PC-9 (cell line): ENCODE measurements at regions not wholly inside any gene's neighbourhood (a gene's known extent, or its start where the extent isn't known, plus 50 kb on each side); places are given as distances from the start of the nearest gene placed in this dataset.

ENCODE experiments used
- BruUV-seq: library from RNA; stranded (reverse); fragments of 400-500 nt; replicated peaks from 2 replicates; lab custom pipeline; 2021; lab: Mats Ljungman, UMichigan
- CTCF ChIA-PET: fragments of 300-600 bp; sonication (Branson Sonifier 250); formaldehyde crosslinking; loops from one replicate; lab custom pipeline; 2022; ENCODE audit warnings: antibody characterized with exemption; lab: Charles Lee
- POLR2A ChIA-PET: fragments of 300-600 bp; sonication (Branson Sonifier 250); formaldehyde crosslinking; loops from one replicate; lab custom pipeline; 2022; ENCODE audit warnings: antibody characterized with exemption; ENCODE audit not compliant: unreplicated experiment; lab: Charles Lee
- DNase-seq, 2 experiments: peaks; one replicate each; pipeline versions ENCODE4 v3.0.0 to v3.0.0-alpha.2; 2015 to 2022; ENCODE audit warnings: mixed read lengths in 1 of 2
- H2AFZ ChIP-seq: fragments of 200-600 bp; sonication (generic); 2 replicates; pipeline ENCODE4 v1.8.1; 2017; ENCODE audit warnings: antibody characterized with exemption
- H3F3A ChIP-seq: fragments of 200-600 bp; sonication (generic); 2 replicates; pipeline ENCODE4 v1.8.1; 2017; ENCODE audit warnings: antibody characterized with exemption, mild to moderate bottlenecking, low read depth; ENCODE audit not compliant: insufficient read depth
- H3K27ac ChIP-seq: fragments of 200-600 bp; sonication (generic); 2 replicates; pipeline ENCODE4 v1.6.1; 2016; ENCODE audit warnings: mixed run types
- H3K27me3 ChIP-seq: fragments of 200-600 bp; sonication (generic); 2 replicates; pipeline ENCODE4 v1.6.1; 2016; ENCODE audit warnings: low read depth, mixed run types; ENCODE audit not compliant: insufficient read depth
- H3K36me3 ChIP-seq: fragments of 200-600 bp; sonication (generic); 2 replicates; pipeline ENCODE4 v1.6.1; 2016; ENCODE audit warnings: low read depth, mixed run types
- H3K4me1 ChIP-seq: fragments of 200-600 bp; sonication (generic); replicated peaks from 2 replicates; pipeline ENCODE4 v1.6.1; 2016; ENCODE audit warnings: mixed run types; ENCODE audit not compliant: insufficient read depth
- H3K4me2 ChIP-seq: fragments of 200-600 bp; sonication (generic); 2 replicates; pipeline ENCODE4 v1.6.1; 2017; ENCODE audit warnings: mixed run types
- H3K4me3 ChIP-seq: fragments of 200-600 bp; sonication (generic); 2 replicates; pipeline ENCODE4 v1.6.1; 2016; ENCODE audit warnings: mixed run types
- H3K79me2 ChIP-seq: fragments of 200-600 bp; sonication (generic); 2 replicates; pipeline ENCODE4 v1.6.1; 2017; ENCODE audit warnings: low read depth, mixed run types
- H3K9me2 ChIP-seq: fragments of 200-600 bp; sonication (generic); 2 replicates; pipeline ENCODE4 v1.8.1; 2017; ENCODE audit warnings: mild to moderate bottlenecking; ENCODE audit not compliant: insufficient read depth
- H3K9me3 ChIP-seq: fragments of 200-600 bp; sonication (generic); 2 replicates; pipeline ENCODE4 v1.8.1; 2016; ENCODE audit warnings: low read depth; ENCODE audit not compliant: insufficient read depth
- H4K20me1 ChIP-seq: fragments of 200-600 bp; sonication (generic); 2 replicates; pipeline ENCODE4 v1.8.1; 2017; ENCODE audit not compliant: insufficient read depth
- CTCF ChIP-seq: fragments of 200-600 bp; sonication (generic); conservative IDR thresholded peaks from 2 replicates; pipeline ENCODE4 v1.6.1; 2017; ENCODE audit warnings: mixed run types, antibody characterized with exemption, mild to moderate bottlenecking, moderate library complexity
- EZH2 ChIP-seq: fragments of 200-600 bp; sonication (generic); IDR thresholded peaks from 2 replicates; pipeline ENCODE4 v1.8.0; 2017; ENCODE audit warnings: antibody characterized with exemption, low read depth
- intact Hi-C: fragments of 100-400 bp; cut with micrococcal nuclease; formaldehyde crosslinking; loops from one replicate; pipeline ENCODE4 v1.10.0; 2022; ENCODE audit not compliant: unreplicated experiment

DNA sequence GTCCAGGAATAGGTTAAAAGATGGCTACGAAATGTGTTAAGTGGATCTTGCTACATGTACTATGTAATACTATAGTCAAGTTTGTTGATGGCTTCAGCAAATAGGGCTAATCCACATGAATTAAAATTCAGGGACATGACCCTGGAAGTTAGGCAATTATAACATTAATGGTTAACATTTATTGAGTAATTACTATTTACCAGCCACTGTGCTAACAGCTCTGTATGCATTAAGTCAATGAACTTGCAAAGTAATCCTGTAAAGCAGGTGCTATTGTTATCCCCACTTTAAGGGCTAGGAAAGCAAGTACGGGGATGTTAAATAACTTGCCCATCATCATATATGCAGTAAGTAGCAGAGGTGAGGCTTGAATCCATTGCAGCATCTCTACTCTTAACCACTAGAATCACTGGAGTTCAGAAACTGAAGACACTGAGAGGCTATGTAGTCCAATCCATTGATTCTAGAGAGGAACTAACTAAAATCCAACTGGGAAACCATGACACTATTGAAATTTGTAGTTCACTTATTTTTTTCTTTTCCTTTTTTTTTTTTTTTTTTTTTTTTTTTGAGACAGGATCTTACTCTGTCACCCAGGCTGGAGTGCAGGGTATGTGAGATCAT, 77.5 kb upstream of the SPINK5 start:
- H3K9me3 ChIP-seq, result 0 out of 2 replicates have a peak, but pooled peaks cover 5% of the 10 kb centered on the region
- no peak for DNase-seq
- no peak overlapping the region for H3K4me3 ChIP-seq
- H2AFZ ChIP-seq, result no peak overlapping the region
- no peak overlapping the region for H3K4me2 ChIP-seq
- BruUV-seq, result no TSS peak
- peaks cover 12% of the 10 kb centered on the region for H3K27me3 ChIP-seq
- H4K20me1 ChIP-seq, result no peaks in the 10 kb centered on the region
- no peak overlapping the region for H3K27ac ChIP-seq
- intact Hi-C loops, result no loop called here
- H3K79me2 ChIP-seq, result no peaks in the 10 kb centered on the region
- no peaks in the 10 kb centered on the region for H3K9me2 ChIP-seq
- H3K36me3 ChIP-seq, result no peaks in the 10 kb centered on the region
- TF ChIP-seq EZH2, result no peak
- TF ChIP-seq CTCF, result no peak
- POLR2A ChIA-PET, result no interaction called here
- H3K4me1 ChIP-seq, result no peaks in the 10 kb centered on the region
- CTCF ChIA-PET, result no interaction called here
- no peaks in the 10 kb centered on the region for H3F3A ChIP-seq

DNA sequence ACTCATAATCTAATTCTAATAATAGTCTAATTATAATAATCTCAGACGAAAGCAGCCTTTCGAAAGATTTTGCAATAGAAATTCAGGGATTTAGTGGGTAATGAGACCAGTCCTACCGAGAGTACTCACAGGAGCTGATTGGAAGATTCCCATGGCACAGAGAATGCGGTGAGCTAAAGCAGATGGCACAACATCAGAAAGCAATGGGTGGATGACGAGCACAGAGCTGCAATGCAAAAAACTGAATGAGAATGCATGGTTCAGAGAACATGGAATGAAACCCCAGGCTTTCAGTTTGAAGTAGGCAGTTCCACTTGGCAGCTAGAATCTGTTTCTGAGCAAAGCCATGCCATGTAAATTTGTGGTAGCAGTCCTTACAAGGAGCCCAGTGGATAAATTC, 78.2 kb upstream of the SPINK5 start:
- POLR2A ChIA-PET, result no interaction called here
- no TSS peak for BruUV-seq
- H3K27ac ChIP-seq, result no peak overlapping the region
- CTCF ChIA-PET, result no interaction called here
- no peak for TF ChIP-seq CTCF
- TF ChIP-seq EZH2, result no peak
- H3K9me3 ChIP-seq, result 0 out of 2 replicates have a peak, but pooled peaks cover 5% of the 10 kb centered on the region
- no peak overlapping the region for H2AFZ ChIP-seq
- no peaks in the 10 kb centered on the region for H3K79me2 ChIP-seq
- no peak overlapping the region for H3K4me3 ChIP-seq
- H3K4me1 ChIP-seq, result no peaks in the 10 kb centered on the region
- no peak for DNase-seq
- no peaks in the 10 kb centered on the region for H3K36me3 ChIP-seq
- peaks cover 12% of the 10 kb centered on the region for H3K27me3 ChIP-seq
- no peak overlapping the region for H3K4me2 ChIP-seq
- H3K9me2 ChIP-seq, result no peaks in the 10 kb centered on the region
- intact Hi-C loops, result no loop called here
- no peaks in the 10 kb centered on the region for H3F3A ChIP-seq
- H4K20me1 ChIP-seq, result no peaks in the 10 kb centered on the region

- Histone ChIP-seq H3K79me2 (no peaks in the 10 kb centered on the region), H4K20me1 (no peaks in the 10 kb centered on the region), H2AFZ (no peak overlapping the region), H3K4me1 (no peaks in the 10 kb centered on the region), H3K27me3 (peaks cover 12% of the 10 kb centered on the region), H3F3A (no peaks in the 10 kb centered on the region), H3K4me2 (no peak overlapping the region), H3K9me3 (0 out of 2 replicates have a peak, but pooled peaks cover 2% of the 10 kb centered on the region), H3K9me2 (no peaks in the 10 kb centered on the region), H3K4me3 (no peak overlapping the region), H3K27ac (no peak overlapping the region), H3K36me3 (no peaks in the 10 kb centered on the region)
- no peak for DNase-seq
- TF ChIP-seq EZH2 (no peak), CTCF (no peak)
- BruUV-seq, result no TSS peak
- CTCF ChIA-PET, result no interaction called here
- POLR2A ChIA-PET, result no interaction called here
- intact Hi-C loops, result no loop called here
Observed at GRCh38 chr5:147983742-147984141, 77.4 kb upstream of the C5orf46 start.
